ENCODE measurements at regions not wholly inside any gene's neighbourhood (a gene's known extent, or its start where the extent isn't known, plus 50 kb on each side); places are given as distances from the start of the nearest gene placed in this dataset.

GRCh38 chr5:167965710-167966109 is 325.7 kb upstream of the WWC1 start:
- no peak for DNase-seq

- DNase-seq, result no peak
Measured at GRCh38 chr5:167966979-167967378, 324.5 kb upstream of the WWC1 start.

GRCh38 chr5:167967494-167968177 is 323.8 kb upstream of the WWC1 start:
- DNase-seq, result no peak

GRCh38 chr5:167968837-167969236 is 322.6 kb upstream of the WWC1 start:
- DNase-seq, result no peak

GRCh38 chr5:167969998-167970397 is 321.4 kb upstream of the WWC1 start:
- DNase-seq, result no peak

- DNase-seq, result no peak
Measured at GRCh38 chr5:167971706-167972105, 319.7 kb upstream of the WWC1 start.

GRCh38 chr5:167973126-167973525 is 318.3 kb upstream of the WWC1 start:
- no peak for DNase-seq

- no peak for DNase-seq
Measured at GRCh38 chr5:167984951-167985350, 306.5 kb upstream of the WWC1 start.

- no peak for DNase-seq
Measured at GRCh38 chr5:167985373-167985772, 306.1 kb upstream of the WWC1 start.

- no peak for DNase-seq
Measured at GRCh38 chr5:167987490-167988280, 303.8 kb upstream of the WWC1 start.

GRCh38 chr5:167992868-167993267 is 298.6 kb upstream of the WWC1 start:
- DNase-seq, result no peak

GRCh38 chr5:167993771-167994170 is 297.7 kb upstream of the WWC1 start:
- no peak for DNase-seq

GRCh38 chr5:167995844-167996425 is 295.5 kb upstream of the WWC1 start:
- DNase-seq, result no peak

GRCh38 chr5:167998148-167998767 is 293.2 kb upstream of the WWC1 start:
- no peak for DNase-seq

GRCh38 chr5:167999182-167999581 is 292.3 kb upstream of the WWC1 start:
- DNase-seq, result no peak

- no peak for DNase-seq
Measured at GRCh38 chr5:168001318-168001717, 290.1 kb upstream of the WWC1 start.

- peak; percentile 40 for DNase-seq
Measured at GRCh38 chr5:168002116-168002515, 289.3 kb upstream of the WWC1 start.

GRCh38 chr5:168005093-168005492 is 286.4 kb upstream of the WWC1 start:
- no peak for DNase-seq

- no peak for DNase-seq
Measured at GRCh38 chr5:168005936-168006335, 285.5 kb upstream of the WWC1 start.

- DNase-seq, result no peak
Measured at GRCh38 chr5:168006456-168007130, 284.9 kb upstream of the WWC1 start.

- no peak for DNase-seq
Measured at GRCh38 chr5:168007286-168007685, 284.2 kb upstream of the WWC1 start.

GRCh38 chr5:168008555-168008954 is 282.9 kb upstream of the WWC1 start:
- DNase-seq, result no peak

GRCh38 chr5:168011096-168011495 is 280.3 kb upstream of the WWC1 start:
- no peak for DNase-seq
